HG02571 (cell line): ENCODE measurements at regions not wholly inside any gene's neighbourhood (a gene's known extent, or its start where the extent isn't known, plus 50 kb on each side); places are given as distances from the start of the nearest gene placed in this dataset.

Experiments
- ATAC-seq: cut with Tn5 transposase; IDR thresholded peaks from one replicate; pipeline ENCODE4 v1.9.1; 2021; ENCODE audit warnings: mild to moderate bottlenecking, moderate library complexity; ENCODE audit not compliant: unreplicated experiment

GRCh38 chr3:72350761-72351505 is 497.3 kb downstream of the SHQ1 start:
- ATAC-seq = no peak

DNA sequence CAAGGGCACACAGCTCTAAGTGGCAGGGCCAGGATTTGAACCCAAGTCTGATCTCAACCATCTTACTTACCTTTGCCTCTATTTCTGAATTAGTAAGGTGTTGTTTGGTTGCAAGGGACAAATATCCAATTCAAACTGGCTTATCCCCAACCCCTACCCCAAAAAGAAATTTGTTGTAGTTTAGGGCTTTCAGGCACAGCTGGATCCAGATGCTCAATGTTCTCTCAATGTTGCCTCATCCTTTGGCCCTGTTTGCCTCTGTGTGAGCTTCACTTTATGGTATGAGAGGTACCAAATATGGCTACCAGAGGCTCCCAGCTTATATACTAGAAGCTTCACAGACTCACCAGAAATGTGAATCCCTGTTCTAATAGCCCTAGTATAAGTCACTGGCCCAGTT is 499.9 kb downstream of the SHQ1 start:
- no peak for ATAC-seq

- peak; percentile 52 for ATAC-seq
Observed at GRCh38 chr3:72347819-72348319, 500.4 kb downstream of the SHQ1 start.

GRCh38 chr3:72346526-72346926 is 501.7 kb downstream of the SHQ1 start:
- ATAC-seq = no peak

DNA sequence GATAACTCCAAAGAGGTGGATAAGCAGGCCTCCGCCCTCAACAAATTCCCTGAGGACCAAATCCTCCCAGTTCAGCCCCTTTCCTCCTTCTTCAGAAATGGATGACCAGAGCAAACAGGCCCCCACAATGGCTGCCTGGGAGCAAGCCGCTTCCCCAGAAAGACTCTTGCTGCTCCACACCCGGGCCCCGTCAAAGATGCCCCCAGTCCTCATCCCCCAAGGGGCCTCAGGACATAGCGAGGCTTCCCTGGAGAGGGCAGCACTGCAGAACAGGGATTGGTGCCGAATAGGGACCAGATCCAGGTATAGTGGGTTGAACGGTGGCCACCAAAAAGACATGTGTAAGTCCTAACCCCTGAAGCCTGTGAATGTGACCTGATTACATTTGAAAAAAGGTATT is 502.3 kb downstream of the SHQ1 start:
- ATAC-seq = no peak

GRCh38 chr3:72345237-72345878 is 502.9 kb downstream of the SHQ1 start:
- ATAC-seq = no peak

- no peak for ATAC-seq
Observed at GRCh38 chr3:72344647-72345046, 503.6 kb downstream of the SHQ1 start.

GRCh38 chr3:72344236-72344635 is 504.0 kb downstream of the SHQ1 start:
- no peak for ATAC-seq

DNA sequence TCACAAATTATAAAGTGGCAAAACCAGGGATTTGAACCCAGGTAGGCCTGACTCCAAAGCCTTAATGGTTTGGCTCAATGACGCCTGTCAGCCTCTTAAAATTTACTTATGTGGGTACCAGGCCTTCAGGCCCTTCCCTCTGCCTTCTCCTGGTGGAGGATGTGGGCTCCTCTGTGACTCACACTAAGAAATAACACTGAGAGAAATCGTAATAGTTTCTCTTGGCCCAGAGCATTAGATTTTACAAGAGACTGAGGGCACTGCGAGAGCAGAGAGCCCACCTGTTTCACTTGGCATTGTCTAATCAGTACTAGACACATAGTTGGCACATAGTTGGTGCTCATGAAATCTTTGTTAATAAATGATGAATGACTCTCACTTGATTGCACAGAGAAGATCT is 505.2 kb downstream of the SHQ1 start:
- no peak for ATAC-seq

- no peak for ATAC-seq
Observed at GRCh38 chr3:72342450-72342849, 505.8 kb downstream of the SHQ1 start.

GRCh38 chr3:72341920-72342319 is 506.3 kb downstream of the SHQ1 start:
- ATAC-seq = no peak

DNA sequence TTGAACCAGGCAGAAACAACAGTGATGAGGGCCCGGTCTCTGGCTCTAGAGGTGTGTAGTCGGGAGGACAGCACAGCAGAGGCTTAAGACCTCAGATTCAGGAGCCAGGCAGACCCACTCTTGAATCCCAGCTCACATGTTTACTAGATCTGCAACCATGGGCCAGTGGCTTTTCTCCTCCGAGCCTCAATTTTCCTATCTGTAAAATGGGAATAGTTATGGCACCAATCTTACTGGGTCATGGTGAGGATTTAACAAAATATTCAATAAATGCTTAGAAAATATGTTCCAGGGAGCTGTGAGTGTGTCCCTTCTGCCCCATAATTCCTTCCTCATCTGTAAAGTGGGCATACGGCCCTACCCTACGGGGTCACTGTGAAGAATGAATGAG is 506.9 kb downstream of the SHQ1 start:
- no peak for ATAC-seq

DNA sequence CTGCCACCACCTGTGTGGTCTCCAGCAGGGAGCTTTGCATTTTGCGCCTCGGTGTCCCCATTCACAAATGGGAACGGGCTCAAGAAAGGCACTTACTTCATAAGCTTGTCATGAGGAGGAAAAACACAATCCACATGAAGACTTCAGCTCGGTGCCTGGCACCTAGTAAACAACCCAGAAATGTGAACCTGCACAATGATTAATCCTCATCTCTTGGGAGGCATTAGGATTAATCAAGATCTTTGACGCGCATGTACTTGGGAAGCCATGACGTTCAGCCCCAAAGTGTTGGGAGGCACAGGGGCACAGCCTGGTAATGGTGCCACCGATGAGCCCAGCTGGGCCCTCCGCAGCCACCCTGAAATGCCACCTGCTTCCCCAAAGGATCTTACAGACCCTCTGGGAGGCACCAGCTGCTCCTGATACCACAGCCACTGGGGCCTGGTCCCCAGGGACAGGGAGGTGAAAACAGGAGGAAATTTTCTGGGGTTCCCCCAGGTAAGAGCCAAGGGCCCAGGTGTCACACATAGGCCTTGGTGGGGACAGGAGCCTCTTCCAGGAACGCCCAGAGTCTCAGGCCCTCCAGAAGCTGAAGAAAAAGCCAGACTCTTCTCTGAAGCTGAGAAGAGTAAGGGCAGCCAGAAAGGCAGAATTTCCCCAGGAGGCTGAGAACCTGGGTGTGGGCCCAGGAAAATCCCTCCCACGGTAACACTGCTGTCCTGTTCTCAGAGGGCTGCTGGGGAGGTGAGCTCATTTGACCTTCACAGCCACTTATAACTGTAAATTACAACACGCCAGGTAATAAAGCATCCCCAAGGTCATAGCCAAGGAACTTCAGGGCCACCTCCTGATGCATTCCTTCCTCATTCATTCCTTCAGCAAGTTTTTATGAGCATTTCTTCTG is 507.5 kb downstream of the SHQ1 start:
- ATAC-seq = no peak

GRCh38 chr3:72340056-72340455 is 508.2 kb downstream of the SHQ1 start:
- ATAC-seq = no peak

- no peak for ATAC-seq
Observed at GRCh38 chr3:72339670-72340030, 508.6 kb downstream of the SHQ1 start.

GRCh38 chr3:72338942-72339669 is 509.1 kb downstream of the SHQ1 start:
- ATAC-seq = no peak

DNA sequence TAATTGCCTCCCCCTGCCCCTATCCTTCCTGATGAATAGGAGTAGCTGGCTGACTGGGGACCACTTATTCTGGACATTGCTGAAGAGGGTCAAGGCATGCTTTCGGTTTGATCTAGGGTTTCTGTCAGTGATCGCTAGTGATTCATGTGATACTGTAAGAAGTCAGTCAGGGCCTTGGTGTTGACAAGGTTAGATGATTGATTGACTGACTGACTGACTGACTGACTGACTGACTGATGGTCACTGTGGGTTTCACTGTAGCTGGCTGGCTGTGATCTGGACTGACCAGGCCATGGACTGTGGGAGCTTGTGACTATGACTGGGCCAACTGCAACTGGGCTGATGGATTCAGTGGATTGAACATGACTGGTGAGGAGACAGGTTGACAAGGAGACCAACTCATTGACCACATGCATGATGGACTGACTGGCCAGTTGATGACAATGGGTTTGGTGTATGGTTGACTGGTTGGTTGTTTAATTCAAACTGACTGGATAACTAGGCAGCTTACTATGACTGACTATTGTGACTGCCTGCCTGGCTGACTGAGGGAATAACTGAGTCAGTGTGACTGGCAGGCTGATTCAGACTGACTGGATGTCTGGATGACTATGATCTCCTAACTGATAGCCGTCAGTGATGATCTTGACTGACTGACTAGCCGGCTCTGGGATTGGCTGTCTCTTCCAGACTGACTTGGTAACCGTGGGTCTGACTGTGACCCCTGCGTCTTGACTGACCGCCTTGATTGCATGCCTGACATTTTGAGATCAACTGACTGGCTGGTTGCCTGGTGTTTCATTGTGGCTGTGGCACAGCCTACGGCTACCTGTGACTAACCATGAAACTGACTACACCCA is 509.9 kb downstream of the SHQ1 start:
- ATAC-seq = no peak

DNA sequence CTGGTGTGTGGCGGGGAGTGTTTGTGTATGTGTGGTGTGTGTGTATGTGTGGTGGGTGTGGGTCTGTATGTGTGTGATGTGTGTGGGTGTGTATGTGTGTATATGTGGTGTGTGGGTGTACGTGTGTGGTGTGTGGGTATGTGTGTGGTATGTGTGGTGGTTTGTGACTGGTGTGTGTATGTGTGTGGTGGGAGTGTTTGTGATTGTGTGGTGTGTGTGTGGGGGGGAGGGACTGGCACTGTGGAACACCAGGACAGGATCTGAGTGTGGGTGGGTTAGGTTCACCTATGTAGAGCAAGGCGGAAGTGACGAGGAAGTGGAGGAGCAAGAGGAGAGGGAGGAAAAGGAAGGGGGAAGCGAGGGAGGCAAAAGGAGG is 510.8 kb downstream of the SHQ1 start:
- ATAC-seq = no peak

- ATAC-seq = no peak
Observed at GRCh38 chr3:72336821-72337479, 511.3 kb downstream of the SHQ1 start.
